Endothelial cell of umbilical vein (primary cell): ENCODE measurements at regions not wholly inside any gene's neighbourhood (a gene's known extent, or its start where the extent isn't known, plus 50 kb on each side); places are given as distances from the start of the nearest gene placed in this dataset.
A peak's percentile ranks its signal among the peaks of the same experiment; 100 is the strongest.

Source experiments
- BruUV-seq: library from RNA; stranded (reverse); fragments of 400-500 nt; replicated peaks from 2 replicates; lab custom pipeline; 2021; lab: Mats Ljungman, UMichigan
- CTCF ChIA-PET: fragments of 300-600, 350-600 bp; sonication (Branson Sonifier 250); formaldehyde crosslinking; loops from one replicate; lab custom pipeline; 2021; ENCODE audit warnings: antibody characterized with exemption, inconsistent platforms; lab: Charles Lee
- POLR2A ChIA-PET: fragments of 300-600, 350-600 bp; sonication (Branson Sonifier 250); formaldehyde crosslinking; loops from one replicate; lab custom pipeline; 2021; ENCODE audit warnings: antibody characterized with exemption, inconsistent platforms; lab: Charles Lee
- DNase-seq: peaks from one replicate; pipeline ENCODE4 v3.0.0-alpha.2; 2011; ENCODE audit warnings: low read depth, low spot score
- FAIRE-seq: peaks from 2 replicates; lab custom pipeline; 2011; peaks lifted over from hg19 to GRCh38; lab: Jason Lieb, UNC
- H2AFZ ChIP-seq: 2 replicates; pipeline ENCODE4 v1.6.0; 2012; ENCODE audit warnings: low read depth, low read length, control low read depth, inconsistent platforms
- H3K27ac ChIP-seq: 2 replicates; pipeline ENCODE4 v1.5.1; 2011; ENCODE audit warnings: low read depth, mild to moderate bottlenecking, control low read depth, low read length, moderate library complexity; ENCODE audit not compliant: insufficient read depth
- H3K27me3 ChIP-seq, 2 experiments: 2 replicates each; pipeline versions ENCODE4 v1.6.0 to v1.6.1; 2011; ENCODE audit warnings: low read length in 2 of 2, mixed read lengths in 1 of 2; ENCODE audit not compliant: control insufficient read depth in 2 of 2, insufficient read depth in 2 of 2
- H3K36me3 ChIP-seq, 2 experiments: 2 replicates in 1 of 2; 3 replicates in 1 of 2; pipeline ENCODE4 v1.5.1; 2011; ENCODE audit warnings: low read length in 2 of 2, mild to moderate bottlenecking in 1 of 2, moderate library complexity in 1 of 2; ENCODE audit not compliant: control insufficient read depth in 2 of 2, insufficient read depth in 2 of 2; ENCODE audit errors: extremely low read depth in 1 of 2
- H3K4me1 ChIP-seq: 3 replicates; pipeline ENCODE4 v1.5.1; 2011; ENCODE audit warnings: mild to moderate bottlenecking, low read length; ENCODE audit not compliant: control insufficient read depth, insufficient read depth; ENCODE audit errors: extremely low read depth
- H3K4me2 ChIP-seq: 2 replicates; pipeline ENCODE4 v1.6.1; 2011; ENCODE audit warnings: low read length, control low read depth, mixed read lengths; ENCODE audit not compliant: insufficient read depth
- H3K4me3 ChIP-seq, 3 experiments: fragments of 200-600 bp in 1 of 3; sonication (generic), shearing (Covaris generic) in 1 of 3; replicated peaks in 1 of 3; 2 replicates each; pipeline ENCODE4 v1.5.1; 2011 to 2016; ENCODE audit warnings: control low read depth in 3 of 3, low read length in 3 of 3, mild to moderate bottlenecking in 2 of 3, inconsistent platforms in 1 of 3, low read depth in 1 of 3, moderate library complexity in 1 of 3; ENCODE audit not compliant: insufficient read depth in 1 of 3
- H3K79me2 ChIP-seq: 2 replicates; pipeline ENCODE4 v1.6.0; 2012; ENCODE audit warnings: low read length, inconsistent platforms; ENCODE audit not compliant: control insufficient read depth, insufficient read depth
- H3K9ac ChIP-seq: replicated peaks from 2 replicates; pipeline ENCODE3; 2011; ENCODE audit warnings: low read length, control low read depth; ENCODE audit not compliant: insufficient read depth; ENCODE audit errors: extremely low read depth
- H3K9me1 ChIP-seq: replicated peaks from 3 replicates; pipeline ENCODE4 v1.6.0; 2011; ENCODE audit warnings: mild to moderate bottlenecking, low read length; ENCODE audit not compliant: control insufficient read depth, insufficient read depth; ENCODE audit errors: extremely low read depth
- H3K9me3 ChIP-seq: replicated peaks from 2 replicates; pipeline ENCODE4 v1.5.1; 2012; ENCODE audit warnings: low read length, inconsistent platforms; ENCODE audit not compliant: control insufficient read depth, insufficient read depth
- H4K20me1 ChIP-seq: replicated peaks from 2 replicates; pipeline ENCODE3; 2011; ENCODE audit warnings: mild to moderate bottlenecking, low read length; ENCODE audit not compliant: control insufficient read depth, insufficient read depth; ENCODE audit errors: extremely low read depth
- CTCF ChIP-seq, 2 donors: IDR thresholded peaks; 1 replicate in 1 of 2; 2 replicates in 1 of 2; pipeline ENCODE4 v1.5.1; 2011; ENCODE audit warnings: low read length in 2 of 2, mild to moderate bottlenecking in 2 of 2, moderate library complexity in 2 of 2, control low read depth in 1 of 2, inconsistent platforms in 1 of 2, low read depth in 1 of 2; ENCODE audit not compliant: insufficient read depth in 1 of 2; ENCODE audit errors: extremely low read depth in 1 of 2
- EZH2 ChIP-seq: IDR thresholded peaks from 2 replicates; pipeline ENCODE4 v1.6.1; 2012; ENCODE audit warnings: borderline replicate concordance, low read depth, mild to moderate bottlenecking, moderate library complexity, low read length, inconsistent platforms; ENCODE audit not compliant: severe bottlenecking
- FOS ChIP-seq: IDR thresholded peaks from 2 replicates; pipeline ENCODE4 v1.6.1; 2011; ENCODE audit warnings: mild to moderate bottlenecking, low read length, moderate library complexity, borderline replicate concordance; ENCODE audit not compliant: insufficient read depth
- GATA2 ChIP-seq: IDR thresholded peaks from 2 replicates; pipeline ENCODE4 v1.7.0; 2011; ENCODE audit warnings: low read depth, mild to moderate bottlenecking, moderate library complexity, mixed read lengths, low read length; ENCODE audit not compliant: insufficient read length, insufficient read depth
- JUN ChIP-seq: IDR thresholded peaks from 2 replicates; pipeline ENCODE4 v1.6.1; 2011; ENCODE audit warnings: borderline replicate concordance, low read depth; ENCODE audit not compliant: insufficient read length, insufficient read depth
- MAX ChIP-seq: IDR thresholded peaks from 2 replicates; pipeline ENCODE4 v1.6.1; 2011; ENCODE audit not compliant: insufficient read depth, insufficient read length
- MYC ChIP-seq: IDR thresholded peaks from one replicate; pipeline ENCODE4 v1.6.1; 2011; ENCODE audit warnings: mild to moderate bottlenecking, low read depth, low read length
- POLR2A ChIP-seq: IDR thresholded peaks from 2 replicates; pipeline ENCODE4 v1.6.1; 2012; ENCODE audit warnings: low read depth, mild to moderate bottlenecking, control low read depth, low read length
- POLR2AphosphoS5 ChIP-seq: IDR thresholded peaks from 2 replicates; pipeline ENCODE4 v1.6.1; 2012; ENCODE audit warnings: low read depth, mild to moderate bottlenecking, control low read depth, low read length, moderate library complexity; ENCODE audit not compliant: insufficient read depth
- dilution Hi-C: fragments of 300-500 bp; cut with MboI; formaldehyde crosslinking; loops from one replicate; pipeline ENCODE4 v1.15.0; 2019; ENCODE audit warnings: low sequenced_read_pairs; ENCODE audit not compliant: extremely low pct_ligation_motif_present
- intact Hi-C: fragments of 100-400 bp; cut with micrococcal nuclease; formaldehyde crosslinking; loops from one replicate; pipeline ENCODE4 v1.10.0; 2022

- Histone ChIP-seq H4K20me1 (no peaks in the 10 kb centered on the region), H3K27ac (no peak overlapping the region), H3K27me3 (no peaks in the 10 kb centered on the region), H3K36me3 (no peaks in the 10 kb centered on the region), H3K9me1 (no peaks in the 10 kb centered on the region), H3K4me2 (no peak overlapping the region), H3K4me1 (no peaks in the 10 kb centered on the region), H3K9me3 (no peaks in the 10 kb centered on the region), H2AFZ (no peak overlapping the region), H3K9ac (no peak overlapping the region), H3K79me2 (no peaks in the 10 kb centered on the region), H3K4me3 (no peak overlapping the region)
- intact Hi-C loops (no loop called here), dilution Hi-C loops (no loop called here)
- POLR2A ChIA-PET = no interaction called here
- BruUV-seq = no TSS peak
- DNase-seq (peak; percentile 32), FAIRE-seq (no peak)
- CTCF ChIA-PET = interaction anchor here (1.4 to 3.0 kb wide), 2 partner anchors 10 to 119 kb away, joined by 4 to 10 read pairs; no protein-coding TSS in a partner anchor
- TF ChIP-seq POLR2AphosphoS5 (no peak), GATA2 (no peak), MYC (no peak), FOS (no peak), MAX (no peak), CTCF (IDR thresholded peaks at IDR 0.05; ENCODE audit: extremely low read depth in 1 of 2, insufficient read depth in 1 of 2, low read depth in 1 of 2, low read length in 2 of 2) (no peak), POLR2A (no peak), EZH2 (no peak), JUN (no peak)
Observed at GRCh38 chr5:39835371-39835770, 410.6 kb upstream of the DAB2 start.
